Keratinocyte (primary cell): ENCODE measurements at regions not wholly inside any gene's neighbourhood (a gene's known extent, or its start where the extent isn't known, plus 50 kb on each side); places are given as distances from the start of the nearest gene placed in this dataset.

ENCODE experiments used
- DNase-seq: peaks from one replicate; pipeline ENCODE4 v3.0.0-alpha.2; 2011; ENCODE audit warnings: low read depth, missing footprints, low spot score
- FAIRE-seq: peaks from 2 replicates; lab custom pipeline; 2011; peaks lifted over from hg19 to GRCh38; lab: Jason Lieb, UNC
- H2AFZ ChIP-seq: 2 replicates; pipeline ENCODE4 v1.6.0; 2012; ENCODE audit warnings: low read length, control low read depth, inconsistent platforms; ENCODE audit not compliant: control insufficient read depth
- H3K27ac ChIP-seq: 2 replicates; pipeline ENCODE4 v1.5.1; 2011; ENCODE audit warnings: low read length; ENCODE audit not compliant: control insufficient read depth, insufficient read depth
- H3K27me3 ChIP-seq: 3 replicates; pipeline ENCODE4 v1.6.0; 2011; ENCODE audit warnings: low read length; ENCODE audit not compliant: control insufficient read depth, insufficient read depth; ENCODE audit errors: extremely low read depth
- H3K36me3 ChIP-seq, 2 experiments: 2 replicates in 1 of 2; 3 replicates in 1 of 2; pipeline ENCODE4 v1.5.1; 2011; ENCODE audit warnings: low read length in 2 of 2, mild to moderate bottlenecking in 1 of 2; ENCODE audit not compliant: control insufficient read depth in 2 of 2, insufficient read depth in 2 of 2; ENCODE audit errors: extremely low read depth in 1 of 2
- H3K4me1 ChIP-seq: 3 replicates; pipeline ENCODE4 v1.5.1; 2011; ENCODE audit warnings: low read length; ENCODE audit not compliant: control insufficient read depth, insufficient read depth; ENCODE audit errors: extremely low read depth
- H3K4me2 ChIP-seq: 3 replicates; pipeline ENCODE4 v1.6.0; 2011; ENCODE audit warnings: low read depth, low read length; ENCODE audit not compliant: control insufficient read depth, insufficient read depth; ENCODE audit errors: extremely low read depth
- H3K4me3 ChIP-seq, 3 experiments: fragments of 200-600 bp in 1 of 3; sonication (generic) in 1 of 3; 2 replicates in 2 of 3; 3 replicates in 1 of 3; pipeline ENCODE4 v1.5.1; 2011 to 2016; ENCODE audit warnings: low read length in 3 of 3, mild to moderate bottlenecking in 3 of 3, control low read depth in 2 of 3, inconsistent platforms in 1 of 3, low read depth in 1 of 3, mixed read lengths in 1 of 3, mixed run types in 1 of 3, moderate library complexity in 1 of 3; ENCODE audit not compliant: control insufficient read depth in 2 of 3, insufficient read depth in 2 of 3; ENCODE audit errors: extremely low read depth in 1 of 3
- H3K79me2 ChIP-seq: 2 replicates; pipeline ENCODE4 v1.6.0; 2012; ENCODE audit warnings: low read length; ENCODE audit not compliant: control insufficient read depth, insufficient read depth
- H3K9ac ChIP-seq: 3 replicates; pipeline ENCODE4 v1.6.0; 2011; ENCODE audit warnings: low read length; ENCODE audit not compliant: control insufficient read depth, insufficient read depth; ENCODE audit errors: extremely low read depth
- H3K9me1 ChIP-seq: 3 replicates; pipeline ENCODE4 v1.6.0; 2011; ENCODE audit warnings: low read length; ENCODE audit not compliant: control insufficient read depth, insufficient read depth; ENCODE audit errors: extremely low read depth
- H3K9me3 ChIP-seq: 2 replicates; pipeline ENCODE4 v1.5.1; 2012; ENCODE audit warnings: low read depth, low read length; ENCODE audit not compliant: control insufficient read depth
- H4K20me1 ChIP-seq: 3 replicates; pipeline ENCODE4 v1.6.0; 2011; ENCODE audit warnings: low read length; ENCODE audit not compliant: control insufficient read depth, insufficient read depth; ENCODE audit errors: extremely low read depth
- EZH2 ChIP-seq: IDR thresholded peaks from one replicate; pipeline ENCODE4 v1.6.1; 2012; ENCODE audit warnings: inconsistent platforms, mild to moderate bottlenecking, low read length, moderate library complexity
- dilution Hi-C: fragments of 300-500 bp; cut with MboI; formaldehyde crosslinking; loops from one replicate; pipeline ENCODE4 v1.7.0; 2020; ENCODE audit warnings: low sequenced_read_pairs; ENCODE audit not compliant: extremely low pct_ligation_motif_present
- TF ChIP-seq, protein P1 (sequence below), 3 experiments: IDR thresholded peaks in 1 of 3; conservative IDR thresholded peaks in 1 of 3; optimal IDR thresholded peaks in 1 of 3; 2 replicates in 2 of 3; 3 replicates in 1 of 3; pipeline versions ENCODE3 to v1.5.1; 2011; ENCODE audit warnings: low read length in 3 of 3, mild to moderate bottlenecking in 3 of 3, moderate library complexity in 2 of 3, control low read depth in 1 of 3, inconsistent platforms in 1 of 3; ENCODE audit not compliant: insufficient read depth in 2 of 3; ENCODE audit errors: extremely low read depth in 1 of 3

DNA sequence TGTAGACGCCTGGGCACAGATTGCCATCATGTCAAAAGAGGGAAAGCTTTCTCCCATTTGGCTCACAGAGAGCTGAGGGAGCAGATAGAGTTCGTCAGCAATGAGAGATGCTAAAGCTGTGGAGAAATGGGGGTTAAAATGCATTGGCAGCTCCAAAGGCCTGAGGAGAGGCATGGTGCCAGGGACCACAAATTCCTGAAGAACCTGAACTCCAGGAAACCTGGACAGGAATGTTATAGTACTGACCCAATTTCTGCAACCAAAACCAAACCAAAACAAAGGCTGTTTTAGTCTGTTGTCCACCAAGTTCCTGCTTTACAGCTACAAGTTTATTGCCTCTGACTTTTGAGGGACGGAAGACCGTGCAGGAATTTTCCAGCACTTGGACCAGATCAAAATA is 575.7 kb downstream of the REEP3 start:
- H3K27ac ChIP-seq = no peak overlapping the region
- H3K79me2 ChIP-seq = no peaks in the 10 kb centered on the region
- H3K4me1 ChIP-seq = no peaks in the 10 kb centered on the region
- dilution Hi-C loops = no loop called here
- H3K27me3 ChIP-seq = no peaks in the 10 kb centered on the region
- no peaks in the 10 kb centered on the region for H3K9me1 ChIP-seq
- no peaks in the 10 kb centered on the region for H4K20me1 ChIP-seq
- no peaks in the 10 kb centered on the region for H3K9me3 ChIP-seq
- no peak overlapping the region for H3K4me2 ChIP-seq
- no peak overlapping the region for H2AFZ ChIP-seq
- no peak for TF ChIP-seq EZH2
- TF ChIP-seq, protein P1, sequence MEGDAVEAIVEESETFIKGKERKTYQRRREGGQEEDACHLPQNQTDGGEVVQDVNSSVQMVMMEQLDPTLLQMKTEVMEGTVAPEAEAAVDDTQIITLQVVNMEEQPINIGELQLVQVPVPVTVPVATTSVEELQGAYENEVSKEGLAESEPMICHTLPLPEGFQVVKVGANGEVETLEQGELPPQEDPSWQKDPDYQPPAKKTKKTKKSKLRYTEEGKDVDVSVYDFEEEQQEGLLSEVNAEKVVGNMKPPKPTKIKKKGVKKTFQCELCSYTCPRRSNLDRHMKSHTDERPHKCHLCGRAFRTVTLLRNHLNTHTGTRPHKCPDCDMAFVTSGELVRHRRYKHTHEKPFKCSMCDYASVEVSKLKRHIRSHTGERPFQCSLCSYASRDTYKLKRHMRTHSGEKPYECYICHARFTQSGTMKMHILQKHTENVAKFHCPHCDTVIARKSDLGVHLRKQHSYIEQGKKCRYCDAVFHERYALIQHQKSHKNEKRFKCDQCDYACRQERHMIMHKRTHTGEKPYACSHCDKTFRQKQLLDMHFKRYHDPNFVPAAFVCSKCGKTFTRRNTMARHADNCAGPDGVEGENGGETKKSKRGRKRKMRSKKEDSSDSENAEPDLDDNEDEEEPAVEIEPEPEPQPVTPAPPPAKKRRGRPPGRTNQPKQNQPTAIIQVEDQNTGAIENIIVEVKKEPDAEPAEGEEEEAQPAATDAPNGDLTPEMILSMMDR (optimal IDR thresholded peaks at IDR 0.05 in 1 of 3, IDR thresholded peaks at IDR 0.05 in 1 of 3, conservative IDR thresholded peaks at IDR 0.05 in 1 of 3; ENCODE audit: extremely low read depth in 1 of 3, insufficient read depth in 2 of 3, low read length in 3 of 3) = no peak
- H3K9ac ChIP-seq = no peak overlapping the region
- FAIRE-seq (no peak), DNase-seq (no peak)
- H3K4me3 ChIP-seq = no peak overlapping the region
- H3K36me3 ChIP-seq = no peaks in the 10 kb centered on the region

- DNase-seq = no peak
- Histone ChIP-seq H3K9me1 (no peaks in the 10 kb centered on the region), H3K9me3 (no peaks in the 10 kb centered on the region), H2AFZ (no peak overlapping the region), H3K4me2 (no peak overlapping the region), H3K9ac (no peak overlapping the region), H3K4me3 (no peak overlapping the region), H3K4me1 (no peaks in the 10 kb centered on the region), H3K79me2 (no peaks in the 10 kb centered on the region), H4K20me1 (no peaks in the 10 kb centered on the region), H3K27ac (no peak overlapping the region), H3K27me3 (no peaks in the 10 kb centered on the region), H3K36me3 (no peaks in the 10 kb centered on the region)
- dilution Hi-C loops = no loop called here
- no peak for TF ChIP-seq EZH2
- TF ChIP-seq, protein P1 (optimal IDR thresholded peaks at IDR 0.05 in 1 of 3, IDR thresholded peaks at IDR 0.05 in 1 of 3, conservative IDR thresholded peaks at IDR 0.05 in 1 of 3; ENCODE audit: extremely low read depth in 1 of 3, insufficient read depth in 2 of 3, low read length in 3 of 3) = no peak
- FAIRE-seq = no peak
Measured at GRCh38 chr10:64097391-64098122, 576.4 kb downstream of the REEP3 start.
